Astrocyte (in vitro differentiated cells and primary cell): ENCODE measurements at regions not wholly inside any gene's neighbourhood (a gene's known extent, or its start where the extent isn't known, plus 50 kb on each side); places are given as distances from the start of the nearest gene placed in this dataset.

Experiments used
- DNase-seq: peaks from one replicate; pipeline ENCODE4 v3.0.0-alpha.2; 2010; ENCODE audit warnings: low read depth
- FAIRE-seq: peaks from 2 replicates; lab custom pipeline; 2011; peaks lifted over from hg19 to GRCh38; lab: Jason Lieb, UNC
- H2AFZ ChIP-seq: 2 replicates; pipeline ENCODE4 v1.6.0; 2012; ENCODE audit warnings: low read depth, low read length, inconsistent platforms
- H3K27ac ChIP-seq: 2 replicates; pipeline ENCODE4 v1.5.1; 2011; ENCODE audit warnings: low read depth, low read length, inconsistent platforms
- H3K27me3 ChIP-seq: 2 replicates; pipeline ENCODE4 v1.6.0; 2011; ENCODE audit warnings: low read length, inconsistent platforms; ENCODE audit not compliant: insufficient read depth
- H3K36me3 ChIP-seq: 2 replicates; pipeline ENCODE4 v1.5.1; 2011; ENCODE audit warnings: low read length, inconsistent platforms; ENCODE audit not compliant: insufficient read depth
- H3K4me1 ChIP-seq: 2 replicates; pipeline ENCODE4 v1.5.1; 2011; ENCODE audit warnings: low read length, inconsistent platforms; ENCODE audit not compliant: insufficient read depth
- H3K4me2 ChIP-seq: 2 replicates; pipeline ENCODE4 v1.6.0; 2012; ENCODE audit warnings: low read length, inconsistent platforms
- H3K4me3 ChIP-seq: 2 replicates; pipeline ENCODE4 v1.5.1; 2011; ENCODE audit warnings: low read depth, mild to moderate bottlenecking, low read length, inconsistent platforms; ENCODE audit not compliant: insufficient read depth
- H3K79me2 ChIP-seq: 2 replicates; pipeline ENCODE4 v1.6.0; 2012; ENCODE audit warnings: mild to moderate bottlenecking, low read length, inconsistent platforms; ENCODE audit not compliant: insufficient read depth
- H3K9ac ChIP-seq: 2 replicates; pipeline ENCODE4 v1.6.0; 2012; ENCODE audit warnings: mild to moderate bottlenecking, low read length, inconsistent platforms
- H3K9me3 ChIP-seq: 2 replicates; pipeline ENCODE4 v1.5.1; 2012; ENCODE audit warnings: low read depth, mild to moderate bottlenecking, low read length, inconsistent platforms; ENCODE audit not compliant: insufficient read depth
- H4K20me1 ChIP-seq: 2 replicates; pipeline ENCODE4 v1.6.0; 2012; ENCODE audit warnings: low read length, inconsistent platforms; ENCODE audit not compliant: insufficient read depth
- H3K27ac Mint-ChIP-seq: one replicate; pipeline ENCODE4 v1.8.0; 2021; ENCODE audit warnings: mild to moderate bottlenecking, mixed read lengths; ENCODE audit not compliant: unreplicated experiment
- H3K27me3 Mint-ChIP-seq: one replicate; pipeline ENCODE4 v1.8.0; 2021; ENCODE audit warnings: low read depth, mixed read lengths; ENCODE audit not compliant: unreplicated experiment
- H3K36me3 Mint-ChIP-seq: one replicate; pipeline ENCODE4 v1.8.0; 2021; ENCODE audit warnings: low read depth, mixed read lengths; ENCODE audit not compliant: unreplicated experiment
- H3K4me1 Mint-ChIP-seq: one replicate; pipeline ENCODE4 v1.8.0; 2021; ENCODE audit warnings: low read depth, mixed read lengths; ENCODE audit not compliant: unreplicated experiment
- H3K4me3 Mint-ChIP-seq: one replicate; pipeline ENCODE4 v1.8.0; 2021; ENCODE audit warnings: mild to moderate bottlenecking, moderate library complexity, mixed read lengths; ENCODE audit not compliant: unreplicated experiment
- H3K9me3 Mint-ChIP-seq: one replicate; pipeline ENCODE4 v1.8.0; 2021; ENCODE audit warnings: mild to moderate bottlenecking, mixed read lengths; ENCODE audit not compliant: unreplicated experiment
- EZH2 ChIP-seq: IDR thresholded peaks from 2 replicates; pipeline ENCODE4 v1.6.1; 2012; ENCODE audit warnings: mild to moderate bottlenecking, low read length, inconsistent platforms; ENCODE audit not compliant: insufficient read depth
- TF ChIP-seq, protein P1 (sequence below): IDR thresholded peaks from 2 replicates; pipeline ENCODE4 v1.5.1; 2011; ENCODE audit warnings: low read depth, mild to moderate bottlenecking, inconsistent platforms, low read length, moderate library complexity; ENCODE audit not compliant: insufficient read depth

DNA sequence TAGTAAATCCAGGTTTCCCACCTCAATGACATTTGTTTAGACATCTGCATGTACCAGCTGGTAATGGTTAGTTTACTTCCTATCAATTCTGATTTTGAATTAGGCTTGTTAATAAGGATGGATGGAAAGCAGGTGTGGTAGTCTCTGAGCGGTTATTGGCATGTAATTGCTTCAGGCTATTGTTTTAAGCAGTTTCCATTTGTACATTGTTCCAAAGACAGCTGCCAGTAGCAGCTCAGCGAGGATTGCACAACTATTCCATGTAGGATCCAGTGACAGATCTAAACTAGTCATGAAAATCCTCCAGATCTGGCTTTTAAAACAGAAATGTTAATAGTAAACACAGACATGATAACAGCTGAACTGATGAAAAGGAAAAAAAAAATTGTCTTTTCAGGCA, 436.0 kb upstream of the ADARB2 start:
- TF ChIP-seq, protein P1, sequence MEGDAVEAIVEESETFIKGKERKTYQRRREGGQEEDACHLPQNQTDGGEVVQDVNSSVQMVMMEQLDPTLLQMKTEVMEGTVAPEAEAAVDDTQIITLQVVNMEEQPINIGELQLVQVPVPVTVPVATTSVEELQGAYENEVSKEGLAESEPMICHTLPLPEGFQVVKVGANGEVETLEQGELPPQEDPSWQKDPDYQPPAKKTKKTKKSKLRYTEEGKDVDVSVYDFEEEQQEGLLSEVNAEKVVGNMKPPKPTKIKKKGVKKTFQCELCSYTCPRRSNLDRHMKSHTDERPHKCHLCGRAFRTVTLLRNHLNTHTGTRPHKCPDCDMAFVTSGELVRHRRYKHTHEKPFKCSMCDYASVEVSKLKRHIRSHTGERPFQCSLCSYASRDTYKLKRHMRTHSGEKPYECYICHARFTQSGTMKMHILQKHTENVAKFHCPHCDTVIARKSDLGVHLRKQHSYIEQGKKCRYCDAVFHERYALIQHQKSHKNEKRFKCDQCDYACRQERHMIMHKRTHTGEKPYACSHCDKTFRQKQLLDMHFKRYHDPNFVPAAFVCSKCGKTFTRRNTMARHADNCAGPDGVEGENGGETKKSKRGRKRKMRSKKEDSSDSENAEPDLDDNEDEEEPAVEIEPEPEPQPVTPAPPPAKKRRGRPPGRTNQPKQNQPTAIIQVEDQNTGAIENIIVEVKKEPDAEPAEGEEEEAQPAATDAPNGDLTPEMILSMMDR: no peak
- TF ChIP-seq EZH2: no peak
- H3K4me1 ChIP-seq: no peaks in the 10 kb centered on the region
- no peak overlapping the region for H3K4me2 ChIP-seq
- H3K4me1 Mint-ChIP-seq: peaks cover 3% of the 10 kb centered on the region
- no peak overlapping the region for H3K27ac ChIP-seq
- no peaks in the 10 kb centered on the region for H3K36me3 Mint-ChIP-seq
- no peaks in the 10 kb centered on the region for H3K9me3 ChIP-seq
- no peak overlapping the region for H3K4me3 ChIP-seq
- H2AFZ ChIP-seq: no peak overlapping the region
- FAIRE-seq: no peak
- H3K9ac ChIP-seq: no peak overlapping the region
- no peak for DNase-seq
- H3K27ac Mint-ChIP-seq: no peak overlapping the region
- no peaks in the 10 kb centered on the region for H3K27me3 ChIP-seq
- no peaks in the 10 kb centered on the region for H3K79me2 ChIP-seq
- H3K4me3 Mint-ChIP-seq: no peak overlapping the region
- H4K20me1 ChIP-seq: no peaks in the 10 kb centered on the region
- H3K9me3 Mint-ChIP-seq: no peaks in the 10 kb centered on the region
- H3K36me3 ChIP-seq: no peaks in the 10 kb centered on the region
- H3K27me3 Mint-ChIP-seq: peaks cover 10% of the 10 kb centered on the region

DNA sequence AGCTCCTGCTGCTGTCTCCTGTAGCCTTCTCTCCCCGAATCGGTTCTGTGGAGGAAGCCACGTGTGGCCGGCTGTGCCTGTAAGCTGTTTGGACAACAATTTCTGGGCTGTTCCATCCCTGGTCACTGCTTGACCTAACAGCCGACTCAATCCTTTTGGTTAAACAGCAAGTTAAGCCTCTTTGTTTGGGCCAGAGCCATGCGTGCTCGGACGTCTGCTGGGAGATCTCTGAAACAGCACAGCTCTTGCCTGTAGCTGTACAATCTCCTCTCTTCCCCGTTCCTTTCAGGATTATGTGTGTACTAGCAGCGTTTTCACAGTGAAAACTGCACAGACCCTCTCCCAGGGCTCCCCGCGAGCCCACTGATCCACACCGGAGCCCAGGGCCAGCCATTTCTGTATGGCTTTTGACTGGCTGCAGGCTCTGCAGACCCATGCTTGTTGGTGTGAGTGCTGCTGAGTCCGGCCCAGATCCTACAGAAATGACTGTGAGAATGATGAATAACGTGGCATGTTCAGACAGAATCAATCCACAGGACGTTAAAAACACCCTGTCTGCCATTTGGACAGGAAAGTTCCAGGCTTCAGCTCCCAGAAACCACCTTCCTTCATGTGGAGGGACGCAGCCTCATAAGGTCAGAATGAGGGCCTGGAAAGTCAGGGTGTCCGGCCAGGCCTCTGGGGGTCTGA, 428.6 kb upstream of the ADARB2 start:
- H3K9me3 Mint-ChIP-seq: peaks cover 6% of the 10 kb centered on the region
- no peak for FAIRE-seq
- no peaks in the 10 kb centered on the region for H3K27me3 ChIP-seq
- no peak overlapping the region for H2AFZ ChIP-seq
- no peaks in the 10 kb centered on the region for H4K20me1 ChIP-seq
- H3K4me2 ChIP-seq: no peak overlapping the region
- H3K79me2 ChIP-seq: no peaks in the 10 kb centered on the region
- H3K4me3 Mint-ChIP-seq: no peak overlapping the region
- no peaks in the 10 kb centered on the region for H3K9me3 ChIP-seq
- peaks cover 11% of the 10 kb centered on the region for H3K27me3 Mint-ChIP-seq
- no peak overlapping the region for H3K27ac Mint-ChIP-seq
- H3K36me3 Mint-ChIP-seq: no peaks in the 10 kb centered on the region
- TF ChIP-seq EZH2: no peak
- TF ChIP-seq, protein P1: no peak
- H3K9ac ChIP-seq: no peak overlapping the region
- no peak for DNase-seq
- no peaks in the 10 kb centered on the region for H3K4me1 ChIP-seq
- no peaks in the 10 kb centered on the region for H3K4me1 Mint-ChIP-seq
- H3K27ac ChIP-seq: no peak overlapping the region
- no peak overlapping the region for H3K4me3 ChIP-seq
- no peaks in the 10 kb centered on the region for H3K36me3 ChIP-seq

DNA sequence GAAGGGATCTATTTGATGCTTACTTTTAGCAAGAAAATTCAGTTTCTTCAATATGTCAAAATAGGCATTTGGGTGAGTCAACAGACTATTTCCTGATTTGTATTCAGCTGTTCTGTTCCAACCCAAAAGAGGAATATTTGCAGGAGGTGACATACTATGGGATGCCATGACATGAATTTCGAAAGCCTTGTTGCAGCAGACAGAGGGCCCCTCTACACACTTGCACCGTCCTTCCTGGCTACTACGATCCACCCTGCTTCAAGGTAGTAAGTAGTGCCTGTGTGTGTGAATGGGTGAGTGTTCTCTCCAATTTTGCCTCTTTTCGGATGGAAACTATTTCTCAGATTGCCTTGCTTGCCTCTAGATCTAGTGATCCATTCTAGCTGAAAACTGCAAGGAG, 413.0 kb upstream of the ADARB2 start:
- Mint-ChIP-seq H3K9me3 (peaks cover 2% of the 10 kb centered on the region), H3K27me3 (peaks cover 9% of the 10 kb centered on the region), H3K4me1 (no peaks in the 10 kb centered on the region), H3K27ac (no peak overlapping the region), H3K4me3 (no peak overlapping the region), H3K36me3 (no peaks in the 10 kb centered on the region)
- Histone ChIP-seq H3K27ac (no peak overlapping the region), H3K27me3 (no peaks in the 10 kb centered on the region), H3K79me2 (no peaks in the 10 kb centered on the region), H2AFZ (no peak overlapping the region), H3K9ac (no peak overlapping the region), H3K4me2 (no peak overlapping the region), H4K20me1 (no peaks in the 10 kb centered on the region), H3K36me3 (no peaks in the 10 kb centered on the region), H3K4me3 (no peak overlapping the region), H3K4me1 (no peaks in the 10 kb centered on the region), H3K9me3 (no peaks in the 10 kb centered on the region)
- no peak for TF ChIP-seq EZH2
- TF ChIP-seq, protein P1: no peak
- FAIRE-seq (no peak), DNase-seq (no peak)
